Fibroblast of skin of back (primary cell): ENCODE measurements at regions not wholly inside any gene's neighbourhood (a gene's known extent, or its start where the extent isn't known, plus 50 kb on each side); places are given as distances from the start of the nearest gene placed in this dataset.
"Not testable (repeated sequence)": the region's sequence is repeated elsewhere in the genome, so short reads cannot be mapped to it uniquely, and the experiment has no call there.

Experiments used
- DNase-seq: peaks from one replicate; pipeline ENCODE4 v3.0.0-alpha.2; 2013

DNA sequence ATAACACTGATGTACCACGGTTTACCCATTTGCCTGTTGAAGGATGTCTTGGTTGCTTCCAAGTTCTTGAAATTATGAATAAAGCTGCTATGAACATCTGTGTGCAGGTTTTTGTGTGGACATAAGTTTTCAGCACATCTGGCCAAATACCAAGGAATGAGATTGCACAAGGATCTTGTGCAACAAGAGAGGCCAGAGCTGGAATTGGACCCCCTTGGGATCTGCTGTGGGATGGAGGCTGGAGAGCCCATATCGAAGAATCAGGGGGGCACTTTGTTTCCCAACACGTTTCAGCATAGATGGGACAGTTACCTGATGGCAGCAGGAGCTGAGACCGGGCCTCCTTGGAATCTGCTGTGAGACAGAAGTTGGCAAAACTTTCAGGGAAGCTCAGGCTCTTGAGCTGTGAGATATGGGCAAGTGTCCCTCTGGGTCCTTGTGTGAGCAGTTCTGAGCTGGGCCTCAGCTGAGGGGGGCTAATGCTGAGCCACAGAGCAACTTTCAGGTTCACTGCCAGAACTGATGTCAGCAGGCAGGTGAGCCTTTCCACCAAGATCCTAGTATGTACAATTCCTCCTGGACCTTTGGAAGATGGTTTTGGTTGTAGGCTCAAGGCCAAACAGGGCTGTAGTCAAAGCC, 115.2 kb upstream of the RAB18 start:
- no peak for DNase-seq

- DNase-seq, result no peak
These were observed 120.2 kb upstream of the RAB18 start for GRCh38 chr10:27383595-27384542.

DNA sequence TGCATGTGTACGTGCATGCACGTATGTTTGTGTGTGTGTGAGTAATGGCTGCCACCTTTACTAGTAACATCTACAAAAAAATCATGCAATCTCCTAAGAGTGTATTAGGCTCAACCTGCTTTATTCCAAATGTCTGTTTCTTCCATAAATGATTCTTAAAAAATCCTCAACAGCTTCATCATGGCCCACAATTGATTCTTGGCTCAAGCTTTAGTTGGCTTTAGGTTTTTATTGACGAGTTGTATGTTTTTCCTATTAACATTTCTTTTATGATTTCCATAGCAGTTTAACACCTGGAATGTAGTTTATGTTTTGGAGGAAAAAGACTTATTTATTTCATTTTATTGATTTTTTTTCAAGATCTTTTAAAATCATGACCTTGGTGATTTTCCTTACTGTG, 121.9 kb upstream of the RAB18 start:
- no peak for DNase-seq

- DNase-seq, result no peak
These were observed 123.2 kb upstream of the RAB18 start for GRCh38 chr10:27380929-27381358.

GRCh38 chr10:27379041-27379440, 125.1 kb upstream of the RAB18 start:
- not testable (repeated sequence) for DNase-seq

- DNase-seq, result no peak
These were observed 130.4 kb upstream of the RAB18 start for GRCh38 chr10:27373566-27374160.

GRCh38 chr10:27372095-27372494, 131.5 kb upstream of the ACBD5 start:
- DNase-seq, result peak; percentile 2

DNA sequence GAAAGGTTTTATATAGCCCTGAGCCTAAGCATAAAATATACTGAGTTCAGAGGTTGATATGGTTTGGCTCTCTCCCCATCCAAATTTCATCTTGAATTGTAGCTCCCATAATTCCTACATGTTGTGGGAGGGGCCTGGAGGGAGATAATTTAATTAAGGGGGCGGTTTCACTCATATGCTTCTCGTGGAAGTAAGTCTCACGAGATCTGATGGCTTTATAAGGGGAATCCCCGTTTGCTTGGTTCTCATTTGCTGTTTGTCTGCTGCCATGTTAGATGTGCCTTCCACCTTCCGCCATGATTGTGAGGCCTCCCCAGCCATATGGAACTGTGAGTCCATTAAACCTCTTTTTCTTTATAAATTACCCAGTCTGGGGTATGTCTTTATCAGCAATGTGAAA, 130.8 kb upstream of the ACBD5 start:
- not testable (repeated sequence) for DNase-seq

GRCh38 chr10:27369880-27370279, 129.3 kb upstream of the ACBD5 start:
- DNase-seq, result no peak

GRCh38 chr10:27368706-27369105, 128.1 kb upstream of the ACBD5 start:
- DNase-seq, result no peak

- no peak for DNase-seq
These were observed 126.2 kb upstream of the ACBD5 start for GRCh38 chr10:27366769-27367168.

DNA sequence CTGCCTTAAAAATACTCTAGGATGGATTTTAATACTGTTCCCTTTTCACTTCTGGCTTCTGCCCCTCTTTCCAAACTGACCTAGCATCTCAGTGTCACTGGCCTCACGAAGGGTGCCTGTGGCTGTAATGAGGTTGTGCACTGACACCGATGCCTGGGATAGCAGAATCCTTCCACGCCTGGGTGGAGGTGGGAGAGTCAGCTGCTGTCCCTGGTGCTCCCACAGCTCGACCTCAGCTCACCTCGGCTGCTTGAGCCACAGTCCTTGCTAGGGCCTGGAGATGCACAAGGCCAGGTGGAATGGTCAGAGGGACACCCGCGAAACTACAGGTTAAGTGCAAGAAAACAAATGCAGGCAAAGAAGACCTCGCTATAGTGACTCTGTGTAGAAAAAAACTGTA, 123.4 kb upstream of the ACBD5 start:
- DNase-seq, result no peak

- DNase-seq, result peak; percentile 72
These were observed 120.1 kb upstream of the ACBD5 start for GRCh38 chr10:27360581-27361172.

DNA sequence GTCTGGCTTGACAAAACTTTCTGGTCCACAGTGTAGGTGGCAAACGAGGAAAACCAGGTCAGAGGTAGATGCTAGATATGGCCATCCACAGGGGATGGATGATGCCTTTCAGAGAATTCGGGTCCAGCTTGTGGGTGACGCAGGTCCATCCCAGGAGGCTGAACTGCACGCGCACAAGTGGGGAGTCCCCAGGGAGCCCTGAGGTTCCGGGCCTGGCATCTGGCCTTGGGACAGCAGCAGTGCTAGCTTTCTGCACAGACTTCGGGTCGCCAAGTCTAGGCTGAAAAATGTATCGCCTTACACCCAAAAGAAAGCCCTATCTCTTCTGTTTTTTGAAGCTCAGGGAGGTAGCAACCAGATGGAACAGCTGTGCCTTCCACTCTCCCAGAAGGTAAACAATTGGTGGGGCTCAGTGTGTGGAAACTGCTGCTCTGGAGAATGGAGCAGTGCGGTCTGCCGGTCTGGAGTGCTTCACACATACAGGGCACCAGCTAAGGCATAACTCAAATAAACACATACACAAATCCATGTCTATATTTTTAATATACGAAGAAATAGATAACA, 119.3 kb upstream of the ACBD5 start:
- DNase-seq, result no peak

GRCh38 chr10:27356738-27357137, 116.1 kb upstream of the ACBD5 start:
- no peak for DNase-seq

GRCh38 chr10:27355918-27356573, 115.4 kb upstream of the ACBD5 start:
- no peak for DNase-seq

- DNase-seq, result not testable (repeated sequence)
These were observed 114.2 kb upstream of the ACBD5 start for GRCh38 chr10:27354643-27355270.

DNA sequence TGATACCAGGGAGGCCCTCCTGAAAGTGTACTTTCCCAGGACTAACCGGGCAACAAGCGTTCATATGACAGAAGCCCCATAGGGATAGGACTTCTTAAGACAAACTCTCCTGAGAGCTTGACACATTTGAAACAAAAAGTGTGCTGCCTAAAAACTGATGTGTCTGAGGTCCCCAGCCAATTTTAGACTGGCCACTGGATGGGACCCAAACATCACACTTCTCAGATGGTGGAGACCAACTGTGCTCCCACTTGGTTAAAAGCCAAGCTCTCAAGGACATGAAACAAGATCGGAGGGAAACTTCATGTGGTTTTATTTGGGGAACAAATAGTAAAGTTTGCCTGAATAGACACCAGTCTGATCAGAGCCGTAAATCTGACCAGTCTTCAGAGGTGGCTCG, 113.5 kb upstream of the ACBD5 start:
- not testable (repeated sequence) for DNase-seq

DNA sequence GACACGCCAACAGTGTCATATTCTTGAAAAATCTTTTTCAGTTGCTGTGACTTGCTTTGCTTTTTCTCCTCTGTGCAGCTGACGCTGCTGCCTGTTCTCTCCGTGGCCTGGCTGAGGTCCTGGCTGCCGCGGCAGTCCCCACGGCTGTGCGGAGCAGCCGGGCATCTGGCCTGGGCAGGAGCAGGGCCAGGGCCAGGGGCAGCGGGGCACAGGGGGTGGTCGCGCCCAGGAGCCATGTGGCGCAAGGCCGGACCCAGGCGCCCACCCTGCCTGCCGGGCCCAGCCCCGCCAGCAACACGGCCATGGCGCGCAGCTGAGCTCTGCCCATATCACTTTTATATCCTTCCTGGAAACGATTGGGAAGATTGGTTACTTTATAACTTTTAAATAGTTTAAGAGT, 109.4 kb upstream of the ACBD5 start:
- no peak for DNase-seq

DNA sequence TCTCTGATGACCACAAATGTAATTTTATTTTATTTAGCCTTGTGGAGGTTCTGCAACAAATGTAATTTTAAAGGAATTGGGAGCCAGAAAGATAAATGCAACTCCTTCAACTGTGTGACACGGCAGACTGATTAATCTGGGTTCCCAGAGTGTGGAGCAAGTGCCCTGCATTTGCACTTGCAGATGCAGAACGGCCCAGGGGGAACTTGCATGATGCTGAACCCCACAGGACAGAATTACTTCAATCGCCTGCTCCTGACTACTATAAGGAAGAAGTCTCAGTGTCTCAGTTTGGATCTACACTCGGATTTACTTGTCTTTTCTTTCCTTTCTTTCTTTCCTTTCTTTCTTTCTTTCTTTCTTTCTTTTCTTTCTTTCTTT, 107.2 kb upstream of the ACBD5 start:
- not testable (repeated sequence) for DNase-seq

GRCh38 chr10:27345455-27345920, 104.9 kb upstream of the ACBD5 start:
- DNase-seq, result no peak
